Type B pancreatic cell (in vitro differentiated cells): ENCODE measurements at regions not wholly inside any gene's neighbourhood (a gene's known extent, or its start where the extent isn't known, plus 50 kb on each side); places are given as distances from the start of the nearest gene placed in this dataset.

Source experiments
- DNase-seq: peaks from one replicate; pipeline ENCODE4 v3.0.0; 2021; ENCODE audit warnings: mixed read lengths; ENCODE audit not compliant: unreplicated experiment; ENCODE audit errors: extremely low spot score
- H3K27ac Mint-ChIP-seq: 2 replicates; pipeline ENCODE4 v1.8.0; 2021; ENCODE audit warnings: mild to moderate bottlenecking, mixed read lengths
- H3K27me3 Mint-ChIP-seq: 2 replicates; pipeline ENCODE4 v1.8.0; 2021; ENCODE audit warnings: mixed read lengths
- H3K36me3 Mint-ChIP-seq: 2 replicates; pipeline ENCODE4 v1.8.0; 2021; ENCODE audit warnings: mixed read lengths
- H3K4me1 Mint-ChIP-seq: one replicate; pipeline ENCODE4 v1.8.0; 2021; ENCODE audit warnings: mixed read lengths; ENCODE audit not compliant: unreplicated experiment
- H3K4me3 Mint-ChIP-seq: 2 replicates; pipeline ENCODE4 v1.8.0; 2021; ENCODE audit warnings: mild to moderate bottlenecking, mixed read lengths
- H3K9me3 Mint-ChIP-seq: 2 replicates; pipeline ENCODE4 v1.8.0; 2021; ENCODE audit warnings: mixed read lengths
- CTCF ChIP-seq: fragments of 200-600 bp; sonication (generic); conservative IDR thresholded peaks from 2 replicates; pipeline ENCODE4 v1.5.0; 2021; ENCODE audit warnings: antibody characterized with exemption, mild to moderate bottlenecking

DNA sequence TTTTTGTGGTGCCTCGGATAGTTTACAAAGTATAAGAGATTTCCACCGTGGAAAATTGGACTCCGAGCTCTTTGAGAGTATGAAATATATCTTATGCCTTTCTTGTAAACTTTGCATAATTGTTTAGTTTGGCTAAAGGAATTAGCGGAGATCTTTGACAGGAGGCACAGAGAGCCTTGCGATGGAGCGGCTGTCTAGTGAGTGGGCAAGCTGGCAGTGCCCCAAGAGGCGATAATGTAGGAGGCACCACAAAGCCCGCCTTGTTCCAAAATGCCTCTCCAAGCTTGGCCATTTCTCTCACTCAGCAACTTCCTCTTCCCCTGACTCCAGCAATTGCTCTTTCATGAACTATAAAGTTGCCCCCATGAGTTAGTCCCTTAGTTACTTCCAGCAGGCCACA is 270.1 kb upstream of the PRICKLE1 start:
- Mint-ChIP-seq H3K4me3 (no peak overlapping the region), H3K4me1 (no peaks in the 10 kb centered on the region)
- DNase-seq, result no peak

DNA sequence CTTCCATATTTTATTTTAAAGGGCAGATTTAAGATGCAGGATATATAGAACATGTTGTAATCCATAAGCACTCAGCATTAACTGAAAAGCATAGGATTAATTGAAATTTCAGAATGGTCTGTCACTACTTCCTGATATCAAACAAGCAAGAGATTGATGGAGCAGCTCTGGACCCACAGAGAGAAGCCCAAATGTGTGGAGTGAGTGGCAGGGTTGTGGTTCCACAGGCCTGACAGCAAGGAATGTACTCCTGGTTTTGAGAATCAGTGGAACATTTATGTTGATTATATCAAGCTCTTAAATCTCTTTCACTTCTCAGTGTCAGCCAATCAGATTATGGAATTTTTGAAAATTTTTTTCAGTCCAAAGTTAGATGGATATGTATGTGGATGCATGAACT is 267.6 kb upstream of the PRICKLE1 start:
- Mint-ChIP-seq H3K27me3 (no peaks in the 10 kb centered on the region), H3K36me3 (no peaks in the 10 kb centered on the region), H3K4me3 (no peak overlapping the region), H3K27ac (no peak overlapping the region), H3K4me1 (no peaks in the 10 kb centered on the region), H3K9me3 (no peaks in the 10 kb centered on the region)
- no peak for TF ChIP-seq CTCF
- no peak for DNase-seq

More for the DNA sequence above, 270.1 kb upstream of the PRICKLE1 start:
- Mint-ChIP-seq H3K27me3 (no peaks in the 10 kb centered on the region), H3K36me3 (no peaks in the 10 kb centered on the region), H3K27ac (no peak overlapping the region), H3K9me3 (no peaks in the 10 kb centered on the region)
- no peak for TF ChIP-seq CTCF

- Mint-ChIP-seq H3K36me3 (no peaks in the 10 kb centered on the region), H3K27ac (no peak overlapping the region), H3K9me3 (no peaks in the 10 kb centered on the region), H3K4me3 (no peak overlapping the region), H3K27me3 (no peaks in the 10 kb centered on the region), H3K4me1 (no peaks in the 10 kb centered on the region)
- no peak for TF ChIP-seq CTCF
- DNase-seq, result no peak
Observed at GRCh38 chr12:42855362-42855950, 265.9 kb upstream of the PRICKLE1 start.

- no peaks in the 10 kb centered on the region for H3K27me3 Mint-ChIP-seq
- H3K4me3 Mint-ChIP-seq, result no peak overlapping the region
- TF ChIP-seq CTCF, result no peak
- no peak overlapping the region for H3K27ac Mint-ChIP-seq
- no peak for DNase-seq
- no peaks in the 10 kb centered on the region for H3K9me3 Mint-ChIP-seq
- no peaks in the 10 kb centered on the region for H3K36me3 Mint-ChIP-seq
- no peaks in the 10 kb centered on the region for H3K4me1 Mint-ChIP-seq
Observed at GRCh38 chr12:42854826-42855225, 265.3 kb upstream of the PRICKLE1 start.

GRCh38 chr12:42854208-42854607 is 264.7 kb upstream of the PRICKLE1 start:
- no peak overlapping the region for H3K4me3 Mint-ChIP-seq
- no peaks in the 10 kb centered on the region for H3K9me3 Mint-ChIP-seq
- H3K4me1 Mint-ChIP-seq, result no peaks in the 10 kb centered on the region
- H3K27ac Mint-ChIP-seq, result no peak overlapping the region
- H3K27me3 Mint-ChIP-seq, result no peaks in the 10 kb centered on the region
- DNase-seq, result no peak
- H3K36me3 Mint-ChIP-seq, result no peaks in the 10 kb centered on the region
- TF ChIP-seq CTCF, result no peak
